ENCODE measurements at regions not wholly inside any gene's neighbourhood (a gene's known extent, or its start where the extent isn't known, plus 50 kb on each side); places are given as distances from the start of the nearest gene placed in this dataset.

DNA sequence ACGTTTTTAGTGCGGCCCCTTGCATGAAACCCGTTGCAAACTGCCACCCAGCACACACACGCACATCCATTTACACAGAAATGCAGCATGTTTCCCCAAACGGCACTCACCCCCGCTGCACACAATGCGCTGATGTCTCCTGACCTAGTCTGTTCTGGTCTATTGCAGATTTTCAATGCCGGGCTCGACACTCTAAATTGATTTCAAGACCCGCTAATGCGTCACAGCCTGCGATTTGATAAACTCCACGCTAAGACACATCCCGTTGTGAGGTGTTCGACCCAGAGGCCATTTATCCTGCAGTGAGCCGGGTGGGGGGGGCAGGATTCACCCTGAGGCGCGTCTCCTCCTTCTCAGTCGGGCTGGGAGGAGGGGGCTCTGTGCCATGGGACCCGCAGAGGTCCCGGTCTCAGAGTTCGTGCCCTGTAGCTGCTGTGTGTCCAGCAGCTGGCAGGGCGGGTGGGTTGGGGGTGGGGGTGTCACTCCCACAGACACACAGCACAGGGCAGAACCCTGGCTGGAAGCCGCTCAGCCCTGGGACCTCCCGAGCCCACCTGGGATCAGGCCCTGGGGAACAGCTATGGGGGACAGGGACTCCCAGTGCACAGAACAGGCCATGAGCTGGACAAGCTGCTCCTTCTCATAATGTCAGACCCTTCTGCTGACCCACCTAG is 367.9 kb downstream of the PREX1 start:
- in situ Hi-C loops (cut with MboI; ENCODE audit: low pct_unique_long_range_greater_than_20kb, low sequenced_read_pairs, unreplicated experiment): no loop called here
- TF ChIP-seq, protein P1, sequence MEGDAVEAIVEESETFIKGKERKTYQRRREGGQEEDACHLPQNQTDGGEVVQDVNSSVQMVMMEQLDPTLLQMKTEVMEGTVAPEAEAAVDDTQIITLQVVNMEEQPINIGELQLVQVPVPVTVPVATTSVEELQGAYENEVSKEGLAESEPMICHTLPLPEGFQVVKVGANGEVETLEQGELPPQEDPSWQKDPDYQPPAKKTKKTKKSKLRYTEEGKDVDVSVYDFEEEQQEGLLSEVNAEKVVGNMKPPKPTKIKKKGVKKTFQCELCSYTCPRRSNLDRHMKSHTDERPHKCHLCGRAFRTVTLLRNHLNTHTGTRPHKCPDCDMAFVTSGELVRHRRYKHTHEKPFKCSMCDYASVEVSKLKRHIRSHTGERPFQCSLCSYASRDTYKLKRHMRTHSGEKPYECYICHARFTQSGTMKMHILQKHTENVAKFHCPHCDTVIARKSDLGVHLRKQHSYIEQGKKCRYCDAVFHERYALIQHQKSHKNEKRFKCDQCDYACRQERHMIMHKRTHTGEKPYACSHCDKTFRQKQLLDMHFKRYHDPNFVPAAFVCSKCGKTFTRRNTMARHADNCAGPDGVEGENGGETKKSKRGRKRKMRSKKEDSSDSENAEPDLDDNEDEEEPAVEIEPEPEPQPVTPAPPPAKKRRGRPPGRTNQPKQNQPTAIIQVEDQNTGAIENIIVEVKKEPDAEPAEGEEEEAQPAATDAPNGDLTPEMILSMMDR (IDR thresholded peaks at IDR 0.05; ENCODE audit: extremely low read depth, insufficient read depth, missing control alignments): no peak
- no peak for DNase-seq (ENCODE audit: low spot score)

DNA sequence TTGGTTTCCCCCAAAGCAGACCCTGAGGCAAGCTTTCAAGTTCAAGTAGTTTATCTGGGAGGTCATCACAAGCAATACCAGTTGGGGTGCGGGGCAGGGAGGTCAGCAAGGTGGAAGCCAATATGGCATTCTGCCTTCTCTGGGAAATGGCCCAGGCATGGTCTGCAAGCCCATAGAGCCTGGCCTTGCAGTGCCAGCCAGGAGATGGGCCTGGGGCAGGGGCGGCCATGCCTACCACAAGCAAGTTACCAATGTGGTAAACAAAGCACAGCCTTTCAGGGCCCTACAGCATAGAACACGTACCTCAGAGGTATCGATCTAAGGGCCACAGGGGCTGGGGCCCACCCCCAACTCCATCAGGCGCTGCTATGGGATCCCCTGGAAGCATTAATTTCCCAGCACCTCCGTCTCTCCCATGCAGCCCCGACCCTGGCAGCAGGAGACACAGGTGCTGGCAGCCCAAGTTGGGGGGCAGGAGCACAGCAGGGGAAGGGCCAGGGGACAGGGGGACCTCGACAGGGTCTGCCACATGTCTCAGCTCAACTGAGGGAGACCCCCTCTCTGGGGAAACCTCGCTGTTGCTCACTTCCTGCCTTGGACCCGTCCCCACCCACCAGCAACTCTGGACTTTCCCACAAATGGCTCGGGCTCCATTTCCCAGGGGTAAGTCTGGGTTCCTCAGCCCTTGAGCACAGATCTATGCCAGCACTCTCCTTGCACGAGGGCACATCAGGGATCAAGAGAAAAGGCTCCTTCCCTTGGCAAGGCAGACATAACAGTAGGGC is 369.0 kb downstream of the PREX1 start:
- no peak for DNase-seq (ENCODE audit: low spot score)
- TF ChIP-seq, protein P1 (IDR thresholded peaks at IDR 0.05; ENCODE audit: extremely low read depth, insufficient read depth, missing control alignments): no peak
- in situ Hi-C loops (cut with MboI; ENCODE audit: low pct_unique_long_range_greater_than_20kb, low sequenced_read_pairs, unreplicated experiment): no loop called here

DNA sequence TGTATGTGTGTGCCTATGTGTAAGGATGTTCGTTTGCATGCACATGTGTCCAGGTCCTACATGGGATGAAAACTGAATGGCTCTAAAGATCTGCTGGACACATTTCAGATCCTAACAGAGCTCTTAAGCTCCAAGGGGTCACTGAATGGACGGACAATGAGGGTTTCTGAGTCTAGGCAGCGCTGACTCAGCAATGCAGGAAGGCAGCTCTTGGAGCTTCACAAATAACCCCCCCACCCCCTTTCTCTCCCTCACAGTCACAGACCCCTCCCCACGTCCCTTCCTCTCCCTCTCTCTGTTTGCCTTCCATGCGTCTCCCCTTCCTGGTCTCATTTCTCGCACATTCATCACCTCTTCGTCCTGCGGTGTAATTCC is 369.8 kb downstream of the PREX1 start:
- DNase-seq (ENCODE audit: low spot score): no peak
- TF ChIP-seq, protein P1 (IDR thresholded peaks at IDR 0.05; ENCODE audit: extremely low read depth, insufficient read depth, missing control alignments): no peak
- in situ Hi-C loops (cut with MboI; ENCODE audit: low pct_unique_long_range_greater_than_20kb, low sequenced_read_pairs, unreplicated experiment): no loop called here

GRCh38 chr20:48457193-48458002 is 370.4 kb downstream of the PREX1 start:
- in situ Hi-C loops (cut with MboI; ENCODE audit: low pct_unique_long_range_greater_than_20kb, low sequenced_read_pairs, unreplicated experiment): no loop called here
- TF ChIP-seq, protein P1 (IDR thresholded peaks at IDR 0.05; ENCODE audit: extremely low read depth, insufficient read depth, missing control alignments): no peak
- DNase-seq (ENCODE audit: low spot score): peak; percentile 61

- in situ Hi-C loops (cut with MboI; ENCODE audit: low pct_unique_long_range_greater_than_20kb, low sequenced_read_pairs, unreplicated experiment): no loop called here
- TF ChIP-seq, protein P1 (IDR thresholded peaks at IDR 0.05; ENCODE audit: extremely low read depth, insufficient read depth, missing control alignments): no peak
- peak; percentile 75 for DNase-seq (ENCODE audit: low spot score)
Observed at GRCh38 chr20:48456366-48457192, 371.2 kb downstream of the PREX1 start.
